Mesenchymal stem cell (in vitro differentiated cells and primary cell): ENCODE measurements at regions not wholly inside any gene's neighbourhood (a gene's known extent, or its start where the extent isn't known, plus 50 kb on each side); places are given as distances from the start of the nearest gene placed in this dataset.

Experiments
- DNase-seq: peaks from one replicate; pipeline ENCODE4 v3.0.0-alpha.2; 2013
- H2AFZ ChIP-seq: one replicate; pipeline ENCODE4 v1.6.1; 2013; ENCODE audit warnings: low read depth, mild to moderate bottlenecking, control low read depth, inconsistent platforms, low read length, moderate library complexity
- H2AK5ac ChIP-seq: 2 replicates; pipeline ENCODE4 v1.6.1; 2013; ENCODE audit warnings: low read length, moderate library complexity, mild to moderate bottlenecking, inconsistent platforms; ENCODE audit not compliant: severe bottlenecking
- H2BK120ac ChIP-seq: one replicate; pipeline ENCODE4 v1.6.1; 2013; ENCODE audit warnings: low read depth, mild to moderate bottlenecking, inconsistent platforms, low read length, moderate library complexity
- H2BK12ac ChIP-seq, 2 experiments: one replicate each; pipeline ENCODE4 v1.6.1; 2013; ENCODE audit warnings: inconsistent platforms in 2 of 2, low read length in 2 of 2, mild to moderate bottlenecking in 2 of 2, moderate library complexity in 2 of 2, control low read depth in 1 of 2
- H2BK15ac ChIP-seq: one replicate; pipeline ENCODE4 v1.6.1; 2013; ENCODE audit warnings: mild to moderate bottlenecking, low read depth, inconsistent platforms; ENCODE audit not compliant: poor library complexity, severe bottlenecking
- H2BK5ac ChIP-seq: 2 replicates; pipeline ENCODE4 v1.6.1; 2013; ENCODE audit warnings: low read depth, mild to moderate bottlenecking, low read length, control low read depth, inconsistent platforms; ENCODE audit not compliant: poor library complexity, severe bottlenecking
- H3K14ac ChIP-seq, 2 experiments: one replicate each; pipeline ENCODE4 v1.6.1; 2013; ENCODE audit warnings: inconsistent platforms in 2 of 2, low read length in 2 of 2, control low read depth in 1 of 2, mild to moderate bottlenecking in 1 of 2, moderate library complexity in 1 of 2
- H3K18ac ChIP-seq, 2 experiments: one replicate each; pipeline ENCODE4 v1.6.1; 2013; ENCODE audit warnings: inconsistent platforms in 2 of 2, low read length in 2 of 2, control low read depth in 1 of 2, low read depth in 1 of 2, mild to moderate bottlenecking in 1 of 2
- H3K23ac ChIP-seq, 2 experiments: one replicate each; pipeline ENCODE4 v1.6.1; 2013; ENCODE audit warnings: inconsistent platforms in 2 of 2, low read length in 2 of 2, mild to moderate bottlenecking in 2 of 2, moderate library complexity in 2 of 2, control low read depth in 1 of 2
- H3K27ac ChIP-seq: 2 replicates; pipeline ENCODE4 v1.5.1; 2013; ENCODE audit warnings: mild to moderate bottlenecking, moderate library complexity, low read length, control low read depth, inconsistent platforms; ENCODE audit not compliant: poor library complexity, severe bottlenecking
- H3K27me3 ChIP-seq, 2 experiments: 2 replicates each; pipeline versions ENCODE4 v1.6.1 to v1.7.0; 2013; ENCODE audit warnings: low read length in 2 of 2, mild to moderate bottlenecking in 2 of 2, moderate library complexity in 2 of 2, control low read depth in 1 of 2, inconsistent platforms in 1 of 2; ENCODE audit not compliant: control insufficient read depth in 1 of 2, insufficient read depth in 1 of 2
- H3K36me3 ChIP-seq, 2 experiments: 2 replicates each; pipeline versions ENCODE4 v1.6.1 to v1.7.0; 2013; ENCODE audit warnings: low read length in 2 of 2, control low read depth in 1 of 2, inconsistent platforms in 1 of 2, low read depth in 1 of 2, mild to moderate bottlenecking in 1 of 2; ENCODE audit not compliant: insufficient read depth in 2 of 2, control insufficient read depth in 1 of 2
- H3K4ac ChIP-seq, 2 experiments: one replicate each; pipeline ENCODE4 v1.6.1; 2013; ENCODE audit warnings: inconsistent platforms in 2 of 2, low read length in 2 of 2, mild to moderate bottlenecking in 2 of 2, moderate library complexity in 2 of 2, control low read depth in 1 of 2, low read depth in 1 of 2
- H3K4me1 ChIP-seq: 2 replicates; pipeline ENCODE4 v1.6.1; 2013; ENCODE audit warnings: low read depth, low read length, control low read depth; ENCODE audit not compliant: control insufficient read depth, insufficient read depth
- H3K4me2 ChIP-seq: 2 replicates; pipeline ENCODE4 v1.6.1; 2013; ENCODE audit warnings: low read length, mild to moderate bottlenecking, inconsistent platforms; ENCODE audit not compliant: poor library complexity, severe bottlenecking
- H3K4me3 ChIP-seq, 2 experiments: 2 replicates each; pipeline versions ENCODE4 v1.5.1 to v1.7.0; 2013; ENCODE audit warnings: low read length in 2 of 2, mild to moderate bottlenecking in 2 of 2, control low read depth in 1 of 2, low read depth in 1 of 2; ENCODE audit not compliant: insufficient read depth in 1 of 2
- H3K79me1 ChIP-seq: replicated peaks from 2 replicates; pipeline ENCODE4 v1.6.1; 2013; ENCODE audit warnings: mild to moderate bottlenecking, control low read depth, low read length, inconsistent platforms; ENCODE audit not compliant: poor library complexity, severe bottlenecking
- H3K9ac ChIP-seq: 2 replicates; pipeline ENCODE4 v1.7.0; 2013; ENCODE audit warnings: mild to moderate bottlenecking, low read length, moderate library complexity
- H3K9me3 ChIP-seq: 2 replicates; pipeline ENCODE4 v1.7.0; 2013; ENCODE audit warnings: mild to moderate bottlenecking, low read length; ENCODE audit not compliant: control insufficient read depth
- H4K8ac ChIP-seq: one replicate; pipeline ENCODE4 v1.6.1; 2013; ENCODE audit warnings: inconsistent platforms, mild to moderate bottlenecking, low read length, moderate library complexity
- H4K91ac ChIP-seq: one replicate; pipeline ENCODE4 v1.6.1; 2013; ENCODE audit warnings: mild to moderate bottlenecking, low read length, inconsistent platforms
- WGBS: methylation state at CpG from one replicate; pipeline ENCODE4 v1.1.7; 2013; ENCODE audit warnings: mixed read lengths; 5-methylcytosine and 5-hydroxymethylcytosine counted together

- H3K27ac ChIP-seq: peak overlapping the region; percentile 3
- H3K9ac ChIP-seq: no peak overlapping the region
- no peak overlapping the region for H2BK5ac ChIP-seq
- whole genome bisulfite sequencing: 90% methylated on average over 10 of the region's 10 CpGs
- no peak overlapping the region for H2AK5ac ChIP-seq
- no peaks in the 10 kb centered on the region for H3K9me3 ChIP-seq
- H3K4me2 ChIP-seq: peak overlapping the region; percentile 10
- H3K14ac ChIP-seq: no peak overlapping the region
- no peak for DNase-seq
- no peak overlapping the region for H2BK120ac ChIP-seq
- no peak overlapping the region for H4K91ac ChIP-seq
- no peak overlapping the region for H3K18ac ChIP-seq
- peaks cover 5% of the 10 kb centered on the region for H3K4me1 ChIP-seq
- no peak overlapping the region for H4K8ac ChIP-seq
- no peak overlapping the region for H2AFZ ChIP-seq
- H3K4me3 ChIP-seq: no peak overlapping the region
- H3K4ac ChIP-seq: no peak overlapping the region
- no peaks in the 10 kb centered on the region for H3K36me3 ChIP-seq
- no peaks in the 10 kb centered on the region for H3K27me3 ChIP-seq
- H3K79me1 ChIP-seq: no peaks in the 10 kb centered on the region
- H3K23ac ChIP-seq: no peak overlapping the region
- no peak overlapping the region for H2BK15ac ChIP-seq
- no peak overlapping the region for H2BK12ac ChIP-seq
These were observed 516.8 kb upstream of the FAM241A start for GRCh38 chr4:111628437-111628836.

GRCh38 chr4:111630705-111631104 is 514.5 kb upstream of the FAM241A start:
- no peak overlapping the region for H3K4me3 ChIP-seq
- no peak overlapping the region for H2BK120ac ChIP-seq
- H3K36me3 ChIP-seq: no peaks in the 10 kb centered on the region
- peaks cover 5% of the 10 kb centered on the region for H3K4me1 ChIP-seq
- H3K27me3 ChIP-seq: no peaks in the 10 kb centered on the region
- no peak overlapping the region for H4K91ac ChIP-seq
- H3K9me3 ChIP-seq: no peaks in the 10 kb centered on the region
- DNase-seq: peak; percentile 53
- H3K4ac ChIP-seq: no peak overlapping the region
- H3K4me2 ChIP-seq: no peak overlapping the region
- no peak overlapping the region for H2BK15ac ChIP-seq
- no peak overlapping the region for H2AK5ac ChIP-seq
- no peak overlapping the region for H3K14ac ChIP-seq
- no peak overlapping the region for H3K18ac ChIP-seq
- H3K9ac ChIP-seq: no peak overlapping the region
- no peak overlapping the region for H2BK12ac ChIP-seq
- H4K8ac ChIP-seq: no peak overlapping the region
- WGBS: 31% methylated on average over 1 of the region's 2 CpGs
- no peak overlapping the region for H2AFZ ChIP-seq
- H2BK5ac ChIP-seq: no peak overlapping the region
- H3K23ac ChIP-seq: no peak overlapping the region
- no peaks in the 10 kb centered on the region for H3K79me1 ChIP-seq
- H3K27ac ChIP-seq: no peak overlapping the region

GRCh38 chr4:111631215-111631999 is 513.8 kb upstream of the FAM241A start:
- H3K4ac ChIP-seq: no peak overlapping the region
- peaks cover 5% of the 10 kb centered on the region for H3K4me1 ChIP-seq
- H3K79me1 ChIP-seq: no peaks in the 10 kb centered on the region
- no peak overlapping the region for H2BK12ac ChIP-seq
- no peak overlapping the region for H3K18ac ChIP-seq
- no peak overlapping the region for H3K9ac ChIP-seq
- 82% methylated on average over 1 of the region's 2 CpGs for WGBS
- H2BK120ac ChIP-seq: no peak overlapping the region
- H3K23ac ChIP-seq: no peak overlapping the region
- no peaks in the 10 kb centered on the region for H3K27me3 ChIP-seq
- H3K36me3 ChIP-seq: no peaks in the 10 kb centered on the region
- no peak overlapping the region for H2BK15ac ChIP-seq
- H2BK5ac ChIP-seq: no peak overlapping the region
- H3K4me3 ChIP-seq: no peak overlapping the region
- no peak overlapping the region for H2AFZ ChIP-seq
- H3K9me3 ChIP-seq: no peaks in the 10 kb centered on the region
- H3K14ac ChIP-seq: no peak overlapping the region
- H4K91ac ChIP-seq: no peak overlapping the region
- H3K27ac ChIP-seq: no peak overlapping the region
- no peak overlapping the region for H4K8ac ChIP-seq
- peak; percentile 43 for DNase-seq
- no peak overlapping the region for H3K4me2 ChIP-seq
- no peak overlapping the region for H2AK5ac ChIP-seq

- no peak overlapping the region for H4K8ac ChIP-seq
- no peak overlapping the region for H3K4me2 ChIP-seq
- H3K27me3 ChIP-seq: no peaks in the 10 kb centered on the region
- H3K9ac ChIP-seq: no peak overlapping the region
- H2BK15ac ChIP-seq: no peak overlapping the region
- 100% methylated on average over 1 of the region's 1 CpG for WGBS
- H3K4ac ChIP-seq: no peak overlapping the region
- H2AFZ ChIP-seq: no peak overlapping the region
- peaks cover 5% of the 10 kb centered on the region for H3K4me1 ChIP-seq
- H3K36me3 ChIP-seq: no peaks in the 10 kb centered on the region
- no peak overlapping the region for H3K4me3 ChIP-seq
- H2BK12ac ChIP-seq: no peak overlapping the region
- DNase-seq: peak; percentile 59
- no peak overlapping the region for H2BK120ac ChIP-seq
- no peaks in the 10 kb centered on the region for H3K9me3 ChIP-seq
- H2AK5ac ChIP-seq: no peak overlapping the region
- no peak overlapping the region for H3K23ac ChIP-seq
- no peaks in the 10 kb centered on the region for H3K79me1 ChIP-seq
- H3K18ac ChIP-seq: no peak overlapping the region
- no peak overlapping the region for H4K91ac ChIP-seq
- H3K27ac ChIP-seq: no peak overlapping the region
- H2BK5ac ChIP-seq: no peak overlapping the region
- H3K14ac ChIP-seq: no peak overlapping the region
These were observed 512.6 kb upstream of the FAM241A start for GRCh38 chr4:111632641-111633151.
